IPS-18a (cell line): ENCODE measurements at regions not wholly inside any gene's neighbourhood (a gene's known extent, or its start where the extent isn't known, plus 50 kb on each side); places are given as distances from the start of the nearest gene placed in this dataset.

Experiments
- H3K27ac ChIP-seq: one replicate; pipeline ENCODE4 v1.5.1; 2013; ENCODE audit warnings: low read length
- H3K27me3 ChIP-seq: one replicate; pipeline ENCODE4 v1.6.1; 2013; ENCODE audit warnings: mild to moderate bottlenecking, low read length; ENCODE audit not compliant: control insufficient read depth, insufficient read depth
- H3K36me3 ChIP-seq: one replicate; pipeline ENCODE4 v1.6.1; 2013; ENCODE audit warnings: low read depth, low read length; ENCODE audit not compliant: control insufficient read depth
- H3K4me1 ChIP-seq: one replicate; pipeline ENCODE4 v1.6.1; 2013; ENCODE audit warnings: low read depth, low read length; ENCODE audit not compliant: control insufficient read depth
- H3K4me3 ChIP-seq: one replicate; pipeline ENCODE4 v1.5.1; 2013; ENCODE audit warnings: low read length
- H3K9ac ChIP-seq: one replicate; pipeline ENCODE4 v1.6.1; 2013; ENCODE audit warnings: mild to moderate bottlenecking, low read length, moderate library complexity
- H3K9me3 ChIP-seq: one replicate; pipeline ENCODE4 v1.6.1; 2013; ENCODE audit warnings: low read depth, low read length; ENCODE audit not compliant: control insufficient read depth

GRCh38 chr12:92503971-92504593 is 198.7 kb upstream of the PLEKHG7 start:
- Histone ChIP-seq H3K4me3 (no peak overlapping the region), H3K36me3 (no peaks in the 10 kb centered on the region), H3K27ac (no peak overlapping the region), H3K9me3 (no peaks in the 10 kb centered on the region), H3K9ac (no peak overlapping the region), H3K27me3 (no peaks in the 10 kb centered on the region), H3K4me1 (peaks cover 16% of the 10 kb centered on the region)

GRCh38 chr12:92503029-92503931 is 199.5 kb upstream of the PLEKHG7 start:
- H3K27me3 ChIP-seq, result no peaks in the 10 kb centered on the region
- no peaks in the 10 kb centered on the region for H3K9me3 ChIP-seq
- H3K36me3 ChIP-seq, result no peaks in the 10 kb centered on the region
- no peak overlapping the region for H3K27ac ChIP-seq
- H3K4me1 ChIP-seq, result peaks cover 16% of the 10 kb centered on the region
- no peak overlapping the region for H3K9ac ChIP-seq
- H3K4me3 ChIP-seq, result no peak overlapping the region

GRCh38 chr12:92502417-92503028 is 200.3 kb upstream of the PLEKHG7 start:
- no peak overlapping the region for H3K9ac ChIP-seq
- H3K27me3 ChIP-seq, result no peaks in the 10 kb centered on the region
- H3K4me3 ChIP-seq, result no peak overlapping the region
- H3K36me3 ChIP-seq, result no peaks in the 10 kb centered on the region
- H3K27ac ChIP-seq, result no peak overlapping the region
- peaks cover 16% of the 10 kb centered on the region for H3K4me1 ChIP-seq
- no peaks in the 10 kb centered on the region for H3K9me3 ChIP-seq

- Histone ChIP-seq H3K36me3 (no peaks in the 10 kb centered on the region), H3K4me1 (no peaks in the 10 kb centered on the region), H3K9ac (no peak overlapping the region), H3K4me3 (no peak overlapping the region), H3K27ac (no peak overlapping the region), H3K9me3 (peaks cover 3% of the 10 kb centered on the region), H3K27me3 (no peaks in the 10 kb centered on the region)
Measured at GRCh38 chr12:92496790-92497189, 206.0 kb upstream of the PLEKHG7 start.

GRCh38 chr12:92495108-92495507 is 207.7 kb upstream of the PLEKHG7 start:
- Histone ChIP-seq H3K4me1 (no peaks in the 10 kb centered on the region), H3K27ac (no peak overlapping the region), H3K36me3 (no peaks in the 10 kb centered on the region), H3K4me3 (no peak overlapping the region), H3K27me3 (no peaks in the 10 kb centered on the region), H3K9ac (no peak overlapping the region), H3K9me3 (peaks cover 5% of the 10 kb centered on the region)

- Histone ChIP-seq H3K9ac (no peak overlapping the region), H3K27me3 (no peaks in the 10 kb centered on the region), H3K36me3 (no peaks in the 10 kb centered on the region), H3K9me3 (peaks cover 5% of the 10 kb centered on the region), H3K4me3 (no peak overlapping the region), H3K27ac (no peak overlapping the region), H3K4me1 (no peaks in the 10 kb centered on the region)
Measured at GRCh38 chr12:92493816-92494215, 209.0 kb upstream of the PLEKHG7 start.

- no peak overlapping the region for H3K4me3 ChIP-seq
- H3K4me1 ChIP-seq, result no peaks in the 10 kb centered on the region
- H3K27ac ChIP-seq, result no peak overlapping the region
- no peaks in the 10 kb centered on the region for H3K27me3 ChIP-seq
- peaks cover 5% of the 10 kb centered on the region for H3K9me3 ChIP-seq
- H3K9ac ChIP-seq, result no peak overlapping the region
- H3K36me3 ChIP-seq, result no peaks in the 10 kb centered on the region
Measured at GRCh38 chr12:92492995-92493394, 209.8 kb upstream of the PLEKHG7 start.

- peaks cover 5% of the 10 kb centered on the region for H3K9me3 ChIP-seq
- no peaks in the 10 kb centered on the region for H3K27me3 ChIP-seq
- H3K27ac ChIP-seq, result no peak overlapping the region
- no peaks in the 10 kb centered on the region for H3K4me1 ChIP-seq
- no peak overlapping the region for H3K4me3 ChIP-seq
- no peak overlapping the region for H3K9ac ChIP-seq
- no peaks in the 10 kb centered on the region for H3K36me3 ChIP-seq
Measured at GRCh38 chr12:92492291-92492690, 210.5 kb upstream of the PLEKHG7 start.

GRCh38 chr12:92489781-92490180 is 213.0 kb upstream of the PLEKHG7 start:
- H3K9ac ChIP-seq, result no peak overlapping the region
- H3K36me3 ChIP-seq, result no peaks in the 10 kb centered on the region
- H3K4me3 ChIP-seq, result no peak overlapping the region
- no peaks in the 10 kb centered on the region for H3K4me1 ChIP-seq
- no peak overlapping the region for H3K27ac ChIP-seq
- peaks cover 5% of the 10 kb centered on the region for H3K9me3 ChIP-seq
- no peaks in the 10 kb centered on the region for H3K27me3 ChIP-seq

- Histone ChIP-seq H3K27ac (no peak overlapping the region), H3K4me3 (no peak overlapping the region)
Measured at GRCh38 chr12:92488735-92489134, 214.1 kb upstream of the PLEKHG7 start.

GRCh38 chr12:92487138-92487485 is 215.7 kb upstream of the PLEKHG7 start:
- H3K36me3 ChIP-seq, result no peaks in the 10 kb centered on the region

More at GRCh38 chr12:92488735-92489134, 214.1 kb upstream of the PLEKHG7 start:
- no peak overlapping the region for H3K9ac ChIP-seq
- H3K36me3 ChIP-seq, result no peaks in the 10 kb centered on the region
- no peaks in the 10 kb centered on the region for H3K4me1 ChIP-seq
- no peaks in the 10 kb centered on the region for H3K27me3 ChIP-seq
- peaks cover 5% of the 10 kb centered on the region for H3K9me3 ChIP-seq

More at GRCh38 chr12:92487138-92487485, 215.7 kb upstream of the PLEKHG7 start:
- Histone ChIP-seq H3K9ac (no peak overlapping the region), H3K4me3 (no peak overlapping the region), H3K27me3 (no peaks in the 10 kb centered on the region), H3K9me3 (peaks cover 5% of the 10 kb centered on the region), H3K4me1 (no peaks in the 10 kb centered on the region), H3K27ac (no peak overlapping the region)
